Loucy (cell line): ENCODE measurements at regions not wholly inside any gene's neighbourhood (a gene's known extent, or its start where the extent isn't known, plus 50 kb on each side); places are given as distances from the start of the nearest gene placed in this dataset.

Experiments
- CTCF ChIP-seq: fragments of 200-600 bp; sonication (generic); conservative IDR thresholded peaks from 2 replicates; pipeline ENCODE4 v1.5.1; 2014; ENCODE audit warnings: mild to moderate bottlenecking, antibody characterized with exemption, low read length
- EZH2phosphoT487 ChIP-seq: fragments of 200-600 bp; IDR thresholded peaks from 2 replicates; pipeline ENCODE4 v1.6.1; 2018; ENCODE audit warnings: antibody characterized with exemption, mild to moderate bottlenecking, moderate library complexity, borderline replicate concordance

GRCh38 chr15:96559631-96560030, 229.1 kb downstream of the NR2F2 start:
- no peak for TF ChIP-seq CTCF
- TF ChIP-seq EZH2phosphoT487: no peak
